Fibroblast of upper back skin (primary cell): ENCODE measurements at regions not wholly inside any gene's neighbourhood (a gene's known extent, or its start where the extent isn't known, plus 50 kb on each side); places are given as distances from the start of the nearest gene placed in this dataset.
A peak's percentile ranks its signal among the peaks of the same experiment; 100 is the strongest.

ENCODE experiments used
- DNase-seq: peaks from one replicate; pipeline ENCODE4 v3.0.0-alpha.2; 2013

DNA sequence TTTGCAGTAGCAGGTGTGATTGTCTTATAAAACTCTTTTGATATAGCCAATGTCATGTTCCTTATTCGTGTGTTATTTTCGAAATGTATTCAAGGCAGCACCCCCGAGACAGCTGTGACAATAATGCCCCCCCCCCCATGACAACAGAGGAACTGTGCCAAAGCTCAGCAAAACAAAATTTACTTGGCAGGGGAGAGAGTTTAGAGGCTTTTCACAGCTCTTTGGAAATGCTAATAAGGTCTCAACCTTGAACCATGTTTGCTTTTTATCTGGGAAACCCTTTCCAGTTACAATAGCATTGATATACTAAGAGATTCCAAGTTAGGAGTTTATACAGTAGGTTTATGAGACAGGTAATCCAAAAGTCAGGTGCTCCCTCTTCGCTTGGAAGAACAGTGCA, 56.4 kb upstream of the USP44 start:
- DNase-seq = no peak

DNA sequence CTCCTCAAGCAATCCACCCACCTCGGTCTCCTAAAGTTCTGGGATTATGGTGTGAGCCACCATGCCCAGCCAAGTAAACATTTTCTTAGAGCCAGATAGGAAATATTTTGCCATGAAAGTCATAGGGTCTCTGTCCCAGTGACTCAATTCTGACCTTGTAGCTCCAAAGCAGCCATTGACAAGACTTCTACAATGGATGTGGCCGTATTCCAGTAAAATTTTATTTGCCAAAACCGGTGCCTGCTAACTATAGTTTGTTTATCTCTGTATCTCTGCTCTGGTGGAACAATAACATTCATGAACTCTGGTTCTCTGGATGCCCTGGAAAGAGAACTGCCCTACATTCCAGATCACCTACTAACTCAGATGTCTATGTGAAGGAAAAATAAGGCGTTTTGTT, 54.6 kb upstream of the USP44 start:
- no peak for DNase-seq

DNA sequence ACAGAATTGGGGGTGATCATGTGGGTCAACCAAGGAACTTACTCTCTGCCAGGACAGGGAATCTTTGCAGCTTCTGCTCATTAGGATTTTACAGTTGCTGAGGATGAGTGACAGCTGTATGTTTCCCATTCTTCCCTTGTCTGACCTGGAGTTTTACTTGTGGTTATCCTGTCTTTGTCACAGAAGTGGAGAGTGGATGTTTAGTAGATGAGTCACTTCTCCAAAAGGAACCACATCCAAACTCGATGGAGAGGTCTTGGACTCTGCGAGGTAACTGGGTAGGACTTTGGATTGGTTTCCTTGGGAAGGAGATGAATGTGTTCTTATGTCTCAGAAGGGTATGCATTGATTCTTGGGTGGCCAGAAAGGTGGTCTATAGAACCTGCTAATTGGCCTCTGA, 53.8 kb upstream of the USP44 start:
- peak; percentile 76 for DNase-seq

DNA sequence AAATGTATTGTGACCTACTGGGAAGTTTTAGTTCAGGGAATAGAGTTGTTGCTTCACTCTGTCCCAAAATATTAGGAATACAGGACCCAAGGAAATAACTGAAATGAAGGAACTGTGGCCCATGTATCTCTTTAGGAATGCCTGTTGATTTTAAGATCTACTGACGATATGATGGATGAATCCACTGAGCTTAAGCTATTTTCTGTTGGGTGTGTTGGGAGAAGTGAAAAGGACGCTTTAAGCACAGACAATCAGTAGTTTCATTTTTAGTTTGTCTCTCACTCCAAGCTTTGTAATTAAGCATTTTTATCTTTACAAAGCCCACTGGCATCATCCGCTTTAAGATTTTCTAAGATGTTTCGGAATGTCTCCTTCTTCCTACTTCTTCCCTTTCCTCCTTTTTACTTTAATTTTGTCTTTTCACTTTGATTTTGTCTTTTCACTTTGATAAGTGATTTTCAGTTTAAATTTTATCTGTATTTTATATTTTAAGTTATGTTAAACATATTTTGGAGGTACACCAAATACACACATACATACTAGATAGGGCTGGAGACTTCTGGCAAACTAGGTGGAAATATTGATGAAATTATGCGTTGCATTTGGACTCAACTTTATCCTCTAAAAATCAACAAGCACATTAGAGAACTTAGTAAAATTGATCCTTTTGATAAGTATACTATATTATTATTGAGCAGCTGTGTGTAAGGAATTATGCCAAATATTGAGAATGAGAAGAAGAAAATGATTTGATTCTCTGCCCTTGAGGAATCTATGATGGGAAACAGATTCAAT, 52.3 kb upstream of the USP44 start:
- no peak for DNase-seq

DNA sequence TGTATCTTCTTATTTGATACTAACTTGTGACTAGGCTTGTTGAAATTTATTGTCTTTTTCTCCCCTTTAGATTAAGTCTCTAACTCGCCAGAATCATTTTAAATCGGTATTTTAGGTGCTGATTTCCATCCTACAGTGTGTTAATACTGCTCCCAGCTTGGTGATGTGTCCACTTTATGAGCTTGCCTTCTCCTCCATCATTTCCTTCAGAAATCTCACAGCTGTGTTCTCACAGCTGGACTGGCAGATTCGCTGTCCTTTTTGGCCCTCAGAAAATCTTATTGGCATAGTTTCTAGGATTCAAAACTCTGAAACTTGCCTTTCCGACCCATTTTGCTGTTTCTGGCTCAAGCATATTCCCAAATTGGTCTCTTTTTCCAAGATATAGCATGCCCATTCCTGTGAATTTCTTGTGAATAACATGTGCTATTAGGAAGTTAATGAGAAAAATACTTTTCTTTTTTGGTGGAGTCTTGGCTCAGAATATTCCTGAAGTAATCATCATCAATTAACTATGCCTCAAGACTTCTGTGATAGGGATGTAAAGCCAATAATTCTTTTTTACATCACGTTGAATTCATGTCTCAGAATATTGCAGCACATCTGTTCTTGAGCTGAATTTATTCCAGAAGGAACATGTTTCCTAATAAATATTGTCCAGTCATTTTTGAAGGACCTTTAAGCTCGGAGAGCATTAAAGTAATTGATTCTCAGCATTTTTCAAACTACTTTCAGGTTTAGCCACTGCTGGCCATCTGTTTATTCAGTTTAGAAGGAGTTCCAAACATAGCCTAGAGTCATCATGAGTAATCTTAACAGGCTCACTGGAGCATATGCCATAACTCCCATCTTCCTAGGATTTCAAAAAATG, 50.0 kb upstream of the USP44 start:
- DNase-seq = peak; percentile 66
